ENCODE measurements at regions not wholly inside any gene's neighbourhood (a gene's known extent, or its start where the extent isn't known, plus 50 kb on each side); places are given as distances from the start of the nearest gene placed in this dataset.

DNA sequence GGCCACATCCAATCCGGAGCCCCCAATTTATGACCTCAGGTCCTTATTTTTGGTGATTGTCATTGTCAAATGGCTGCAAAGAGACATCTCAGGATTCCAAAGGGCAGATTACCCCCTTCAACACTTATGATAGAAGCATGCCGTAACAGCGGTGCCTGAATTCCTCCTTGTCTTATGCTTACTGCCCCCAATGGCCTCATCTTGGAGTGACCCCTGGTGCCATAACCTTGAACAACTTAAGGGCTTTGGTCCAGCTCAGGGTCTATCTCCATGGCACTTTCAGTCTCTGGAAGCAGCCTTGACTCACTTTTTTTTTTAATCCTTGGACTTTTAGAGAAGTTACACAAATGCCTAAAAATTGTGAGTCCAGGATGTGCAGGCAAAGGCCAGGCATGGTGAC is 171.6 kb upstream of the ZNF507 start:
- DNase-seq (ENCODE audit: low read depth) = no peak
- no peak for TF ChIP-seq CTCF (IDR thresholded peaks at IDR 0.05; ENCODE audit: low read depth, low read length, missing control alignments)
- no peak overlapping the region for H3K4me3 ChIP-seq (ENCODE audit: low read depth, low read length)

DNA sequence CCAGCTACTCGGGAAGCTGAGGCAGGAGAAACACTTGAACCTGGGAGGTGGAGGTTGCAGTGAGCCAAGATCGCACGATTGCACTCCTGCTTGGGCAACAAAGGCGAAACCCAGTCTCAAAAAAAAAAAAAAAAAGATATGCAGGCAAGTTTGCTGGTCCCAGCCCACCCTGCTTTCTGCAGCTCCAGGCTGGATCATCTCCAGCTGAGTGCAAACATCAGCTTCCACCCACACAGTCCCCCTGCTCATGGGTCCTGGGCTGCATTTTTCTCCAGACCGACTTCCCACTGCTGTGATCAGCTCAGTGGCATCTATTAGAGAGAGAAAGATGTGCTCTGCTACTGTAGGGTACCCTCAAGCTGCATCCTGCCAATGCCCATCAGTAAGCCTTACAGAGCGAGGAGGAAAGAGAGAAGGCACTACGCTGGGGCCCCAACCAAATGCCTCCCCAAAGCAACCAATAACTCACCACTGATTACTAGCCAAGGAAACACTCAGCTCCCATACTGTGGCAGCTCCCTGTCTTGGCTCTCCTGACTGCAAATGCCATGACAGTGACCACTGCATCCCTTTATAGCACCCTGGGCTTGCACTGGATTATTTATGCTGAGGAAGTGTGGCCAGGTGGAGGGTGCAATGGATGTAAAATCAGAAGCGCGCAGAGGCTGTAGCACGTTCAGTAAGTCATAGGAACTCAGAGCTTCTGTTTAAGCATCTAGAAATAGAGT is 170.9 kb upstream of the ZNF507 start:
- TF ChIP-seq CTCF (IDR thresholded peaks at IDR 0.05; ENCODE audit: low read depth, low read length, missing control alignments) = no peak
- no peak overlapping the region for H3K4me3 ChIP-seq (ENCODE audit: low read depth, low read length)
- no peak for DNase-seq (ENCODE audit: low read depth)

GRCh38 chr19:32176591-32176990 is 168.8 kb upstream of the ZNF507 start:
- no peak for DNase-seq (ENCODE audit: low read depth)
- no peak for TF ChIP-seq CTCF (IDR thresholded peaks at IDR 0.05; ENCODE audit: low read depth, low read length, missing control alignments)
- H3K4me3 ChIP-seq (ENCODE audit: low read depth, low read length) = no peak overlapping the region

DNA sequence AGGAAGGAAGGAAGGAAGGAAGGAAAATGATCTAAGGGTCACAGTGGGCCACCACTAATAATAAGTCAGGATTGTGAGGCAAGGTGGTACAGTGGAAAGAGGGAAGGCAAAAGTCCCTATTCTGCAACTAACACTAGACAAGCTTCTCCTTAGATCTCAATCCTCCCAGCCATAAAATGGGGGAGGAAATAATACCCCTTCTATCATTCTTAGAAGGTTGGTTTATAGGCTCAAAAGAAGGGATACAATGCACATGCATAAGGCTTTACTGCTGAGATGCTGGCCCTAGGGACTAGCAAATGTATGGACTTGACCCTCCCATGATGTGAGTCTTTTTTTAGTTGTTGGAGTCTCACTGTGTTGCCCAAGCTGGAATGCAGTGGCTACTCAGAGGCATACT is 167.7 kb upstream of the ZNF507 start:
- no peak for TF ChIP-seq CTCF (IDR thresholded peaks at IDR 0.05; ENCODE audit: low read depth, low read length, missing control alignments)
- no peak overlapping the region for H3K4me3 ChIP-seq (ENCODE audit: low read depth, low read length)
- no peak for DNase-seq (ENCODE audit: low read depth)

GRCh38 chr19:32178401-32178800 is 167.0 kb upstream of the ZNF507 start:
- DNase-seq (ENCODE audit: low read depth) = no peak
- H3K4me3 ChIP-seq (ENCODE audit: low read depth, low read length) = no peak overlapping the region
- no peak for TF ChIP-seq CTCF (IDR thresholded peaks at IDR 0.05; ENCODE audit: low read depth, low read length, missing control alignments)

DNA sequence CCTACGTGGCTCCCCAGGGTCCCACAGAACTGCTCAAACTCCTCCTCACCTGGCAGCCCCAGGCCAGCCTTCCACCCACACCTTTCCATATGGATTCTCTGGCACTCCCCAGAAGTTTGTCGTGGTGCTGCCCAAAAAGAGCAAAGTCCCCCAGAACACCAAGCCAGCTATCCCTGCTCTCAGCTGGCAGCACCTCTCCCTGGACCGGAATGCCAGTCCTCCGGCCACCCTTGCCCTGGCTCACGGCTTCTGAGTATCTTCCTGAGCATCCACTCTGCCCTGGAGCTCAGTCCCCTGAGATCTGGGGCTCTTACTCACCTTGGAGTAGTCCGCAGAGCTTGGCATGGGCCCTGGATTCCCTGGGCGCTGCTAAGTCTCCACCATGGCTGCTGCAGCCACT is 166.5 kb upstream of the ZNF507 start:
- DNase-seq (ENCODE audit: low read depth) = no peak
- TF ChIP-seq CTCF (IDR thresholded peaks at IDR 0.05; ENCODE audit: low read depth, low read length, missing control alignments) = no peak
- no peak overlapping the region for H3K4me3 ChIP-seq (ENCODE audit: low read depth, low read length)

Measured in GM12864 (cell line).